ENCODE measurements at regions not wholly inside any gene's neighbourhood (a gene's known extent, or its start where the extent isn't known, plus 50 kb on each side); places are given as distances from the start of the nearest gene placed in this dataset.

DNA sequence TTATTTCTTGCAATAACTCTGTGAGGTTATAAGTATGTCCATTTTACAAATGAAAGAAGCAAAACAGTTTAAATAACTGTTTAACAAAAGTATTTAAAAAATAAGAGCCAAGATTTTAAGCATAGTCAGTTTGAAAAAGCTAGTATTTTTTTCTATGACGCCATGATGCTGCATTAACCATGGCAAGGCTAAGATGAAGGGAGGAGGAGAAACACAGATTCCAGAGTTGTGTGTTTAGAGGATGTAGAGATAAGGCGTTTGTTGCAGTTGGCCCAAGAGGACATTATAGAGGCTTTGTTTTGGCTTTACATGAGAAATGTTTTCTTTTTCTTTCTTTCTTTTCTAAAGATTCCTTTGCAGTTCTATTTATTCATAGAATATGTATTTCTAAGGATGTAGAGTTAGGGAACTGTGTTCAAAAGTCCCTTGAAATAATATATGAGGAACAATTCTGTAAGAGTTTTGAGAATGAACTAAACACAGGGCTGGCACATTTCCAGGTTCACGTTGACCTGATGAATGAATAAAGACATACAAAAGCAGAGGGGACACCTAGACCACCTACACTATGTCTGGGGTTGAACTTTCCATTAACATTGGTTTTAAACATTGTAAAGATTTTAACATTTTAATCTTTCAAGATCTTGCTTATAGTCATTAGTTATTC, 244.2 kb downstream of the KCNS3 start:
- TF ChIP-seq, protein P1, sequence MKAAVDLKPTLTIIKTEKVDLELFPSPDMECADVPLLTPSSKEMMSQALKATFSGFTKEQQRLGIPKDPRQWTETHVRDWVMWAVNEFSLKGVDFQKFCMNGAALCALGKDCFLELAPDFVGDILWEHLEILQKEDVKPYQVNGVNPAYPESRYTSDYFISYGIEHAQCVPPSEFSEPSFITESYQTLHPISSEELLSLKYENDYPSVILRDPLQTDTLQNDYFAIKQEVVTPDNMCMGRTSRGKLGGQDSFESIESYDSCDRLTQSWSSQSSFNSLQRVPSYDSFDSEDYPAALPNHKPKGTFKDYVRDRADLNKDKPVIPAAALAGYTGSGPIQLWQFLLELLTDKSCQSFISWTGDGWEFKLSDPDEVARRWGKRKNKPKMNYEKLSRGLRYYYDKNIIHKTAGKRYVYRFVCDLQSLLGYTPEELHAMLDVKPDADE (IDR thresholded peaks at IDR 0.05): no peak
- TF ChIP-seq JUNB (IDR thresholded peaks at IDR 0.05; ENCODE audit: unreplicated experiment) (no peak), NANOG (IDR thresholded peaks at IDR 0.05; ENCODE audit: borderline replicate concordance) (no peak), ZNF331 (CRISPR knock-in tag; IDR thresholded peaks at IDR 0.05; ENCODE audit: low read depth) (no peak), CREB1 (CRISPR knock-in tag; IDR thresholded peaks at IDR 0.05; ENCODE audit: low read depth) (no peak), EZH2 (IDR thresholded peaks at IDR 0.05; ENCODE audit: low read depth, unreplicated experiment) (no peak), STAT1 (IDR thresholded peaks at IDR 0.05; ENCODE audit: unreplicated experiment) (no peak), EZH2phosphoT487 (IDR thresholded peaks at IDR 0.05; ENCODE audit: unreplicated experiment) (no peak), POLR2AphosphoS5 (IDR thresholded peaks at IDR 0.05; ENCODE audit: low read depth) (no peak), ZNF114 (CRISPR knock-in tag; IDR thresholded peaks at IDR 0.05) (no peak)
- TF ChIP-seq, protein P2, sequence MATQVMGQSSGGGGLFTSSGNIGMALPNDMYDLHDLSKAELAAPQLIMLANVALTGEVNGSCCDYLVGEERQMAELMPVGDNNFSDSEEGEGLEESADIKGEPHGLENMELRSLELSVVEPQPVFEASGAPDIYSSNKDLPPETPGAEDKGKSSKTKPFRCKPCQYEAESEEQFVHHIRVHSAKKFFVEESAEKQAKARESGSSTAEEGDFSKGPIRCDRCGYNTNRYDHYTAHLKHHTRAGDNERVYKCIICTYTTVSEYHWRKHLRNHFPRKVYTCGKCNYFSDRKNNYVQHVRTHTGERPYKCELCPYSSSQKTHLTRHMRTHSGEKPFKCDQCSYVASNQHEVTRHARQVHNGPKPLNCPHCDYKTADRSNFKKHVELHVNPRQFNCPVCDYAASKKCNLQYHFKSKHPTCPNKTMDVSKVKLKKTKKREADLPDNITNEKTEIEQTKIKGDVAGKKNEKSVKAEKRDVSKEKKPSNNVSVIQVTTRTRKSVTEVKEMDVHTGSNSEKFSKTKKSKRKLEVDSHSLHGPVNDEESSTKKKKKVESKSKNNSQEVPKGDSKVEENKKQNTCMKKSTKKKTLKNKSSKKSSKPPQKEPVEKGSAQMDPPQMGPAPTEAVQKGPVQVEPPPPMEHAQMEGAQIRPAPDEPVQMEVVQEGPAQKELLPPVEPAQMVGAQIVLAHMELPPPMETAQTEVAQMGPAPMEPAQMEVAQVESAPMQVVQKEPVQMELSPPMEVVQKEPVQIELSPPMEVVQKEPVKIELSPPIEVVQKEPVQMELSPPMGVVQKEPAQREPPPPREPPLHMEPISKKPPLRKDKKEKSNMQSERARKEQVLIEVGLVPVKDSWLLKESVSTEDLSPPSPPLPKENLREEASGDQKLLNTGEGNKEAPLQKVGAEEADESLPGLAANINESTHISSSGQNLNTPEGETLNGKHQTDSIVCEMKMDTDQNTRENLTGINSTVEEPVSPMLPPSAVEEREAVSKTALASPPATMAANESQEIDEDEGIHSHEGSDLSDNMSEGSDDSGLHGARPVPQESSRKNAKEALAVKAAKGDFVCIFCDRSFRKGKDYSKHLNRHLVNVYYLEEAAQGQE (IDR thresholded peaks at IDR 0.05; ENCODE audit: unreplicated experiment): no peak
- TF ChIP-seq, protein P3, sequence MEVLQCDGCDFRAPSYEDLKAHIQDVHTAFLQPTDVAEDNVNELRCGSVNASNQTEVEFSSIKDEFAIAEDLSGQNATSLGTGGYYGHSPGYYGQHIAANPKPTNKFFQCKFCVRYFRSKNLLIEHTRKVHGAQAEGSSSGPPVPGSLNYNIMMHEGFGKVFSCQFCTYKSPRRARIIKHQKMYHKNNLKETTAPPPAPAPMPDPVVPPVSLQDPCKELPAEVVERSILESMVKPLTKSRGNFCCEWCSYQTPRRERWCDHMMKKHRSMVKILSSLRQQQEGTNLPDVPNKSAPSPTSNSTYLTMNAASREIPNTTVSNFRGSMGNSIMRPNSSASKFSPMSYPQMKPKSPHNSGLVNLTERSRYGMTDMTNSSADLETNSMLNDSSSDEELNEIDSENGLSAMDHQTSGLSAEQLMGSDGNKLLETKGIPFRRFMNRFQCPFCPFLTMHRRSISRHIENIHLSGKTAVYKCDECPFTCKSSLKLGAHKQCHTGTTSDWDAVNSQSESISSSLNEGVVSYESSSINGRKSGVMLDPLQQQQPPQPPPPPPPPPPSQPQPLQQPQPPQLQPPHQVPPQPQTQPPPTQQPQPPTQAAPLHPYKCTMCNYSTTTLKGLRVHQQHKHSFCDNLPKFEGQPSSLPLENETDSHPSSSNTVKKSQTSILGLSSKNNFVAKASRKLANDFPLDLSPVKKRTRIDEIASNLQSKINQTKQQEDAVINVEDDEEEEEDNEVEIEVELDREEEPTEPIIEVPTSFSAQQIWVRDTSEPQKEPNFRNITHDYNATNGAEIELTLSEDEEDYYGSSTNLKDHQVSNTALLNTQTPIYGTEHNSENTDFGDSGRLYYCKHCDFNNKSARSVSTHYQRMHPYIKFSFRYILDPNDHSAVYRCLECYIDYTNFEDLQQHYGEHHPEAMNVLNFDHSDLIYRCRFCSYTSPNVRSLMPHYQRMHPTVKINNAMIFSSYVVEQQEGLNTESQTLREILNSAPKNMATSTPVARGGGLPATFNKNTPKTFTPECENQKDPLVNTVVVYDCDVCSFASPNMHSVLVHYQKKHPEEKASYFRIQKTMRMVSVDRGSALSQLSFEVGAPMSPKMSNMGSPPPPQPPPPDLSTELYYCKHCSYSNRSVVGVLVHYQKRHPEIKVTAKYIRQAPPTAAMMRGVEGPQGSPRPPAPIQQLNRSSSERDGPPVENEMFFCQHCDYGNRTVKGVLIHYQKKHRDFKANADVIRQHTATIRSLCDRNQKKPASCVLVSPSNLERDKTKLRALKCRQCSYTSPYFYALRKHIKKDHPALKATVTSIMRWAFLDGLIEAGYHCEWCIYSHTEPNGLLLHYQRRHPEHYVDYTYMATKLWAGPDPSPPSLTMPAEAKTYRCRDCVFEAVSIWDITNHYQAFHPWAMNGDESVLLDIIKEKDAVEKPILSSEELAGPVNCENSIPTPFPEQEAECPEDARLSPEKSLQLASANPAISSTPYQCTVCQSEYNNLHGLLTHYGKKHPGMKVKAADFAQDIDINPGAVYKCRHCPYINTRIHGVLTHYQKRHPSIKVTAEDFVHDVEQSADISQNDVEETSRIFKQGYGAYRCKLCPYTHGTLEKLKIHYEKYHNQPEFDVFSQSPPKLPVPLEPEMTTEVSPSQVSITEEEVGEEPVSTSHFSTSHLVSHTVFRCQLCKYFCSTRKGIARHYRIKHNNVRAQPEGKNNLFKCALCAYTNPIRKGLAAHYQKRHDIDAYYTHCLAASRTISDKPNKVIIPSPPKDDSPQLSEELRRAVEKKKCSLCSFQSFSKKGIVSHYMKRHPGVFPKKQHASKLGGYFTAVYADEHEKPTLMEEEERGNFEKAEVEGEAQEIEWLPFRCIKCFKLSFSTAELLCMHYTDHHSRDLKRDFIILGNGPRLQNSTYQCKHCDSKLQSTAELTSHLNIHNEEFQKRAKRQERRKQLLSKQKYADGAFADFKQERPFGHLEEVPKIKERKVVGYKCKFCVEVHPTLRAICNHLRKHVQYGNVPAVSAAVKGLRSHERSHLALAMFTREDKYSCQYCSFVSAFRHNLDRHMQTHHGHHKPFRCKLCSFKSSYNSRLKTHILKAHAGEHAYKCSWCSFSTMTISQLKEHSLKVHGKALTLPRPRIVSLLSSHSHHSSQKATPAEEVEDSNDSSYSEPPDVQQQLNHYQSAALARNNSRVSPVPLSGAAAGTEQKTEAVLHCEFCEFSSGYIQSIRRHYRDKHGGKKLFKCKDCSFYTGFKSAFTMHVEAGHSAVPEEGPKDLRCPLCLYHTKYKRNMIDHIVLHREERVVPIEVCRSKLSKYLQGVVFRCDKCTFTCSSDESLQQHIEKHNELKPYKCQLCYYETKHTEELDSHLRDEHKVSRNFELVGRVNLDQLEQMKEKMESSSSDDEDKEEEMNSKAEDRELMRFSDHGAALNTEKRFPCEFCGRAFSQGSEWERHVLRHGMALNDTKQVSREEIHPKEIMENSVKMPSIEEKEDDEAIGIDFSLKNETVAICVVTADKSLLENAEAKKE (CRISPR knock-in tag; IDR thresholded peaks at IDR 0.05): no peak

More for the DNA sequence above, 244.2 kb downstream of the KCNS3 start:
- H3K79me2 ChIP-seq (replicated peaks; ENCODE audit: insufficient read depth): no peaks in the 10 kb centered on the region
- H4K20me1 ChIP-seq (replicated peaks; ENCODE audit: insufficient read depth): no peaks in the 10 kb centered on the region
- no peaks in the 10 kb centered on the region for H3K9me2 ChIP-seq (ENCODE audit: insufficient read depth)
- H3F3A ChIP-seq (replicated peaks; ENCODE audit: low read depth): no peaks in the 10 kb centered on the region
- Mint-ChIP-seq H3K4me1 (no peaks in the 10 kb centered on the region), H3K27me3 (ENCODE audit: insufficient read depth, low read depth, poor library complexity) (no peaks in the 10 kb centered on the region), H3K36me3 (ENCODE audit: low read depth) (no peaks in the 10 kb centered on the region), H3K27ac (no peak overlapping the region), H3K4me3 (no peak overlapping the region), H3K9me3 (no peaks in the 10 kb centered on the region)
- DNase-seq (ENCODE audit: low spot score) (no peak), ATAC-seq (no peak)
- no peaks in the 10 kb centered on the region for H3K36me3 ChIP-seq (ENCODE audit: insufficient read depth)
- H3K27ac ChIP-seq (ENCODE audit: low read depth): no peak overlapping the region
- H3K4me1 ChIP-seq (ENCODE audit: insufficient read depth): no peaks in the 10 kb centered on the region
- H3K4me2 ChIP-seq: no peak overlapping the region
- no peak overlapping the region for H3K4me3 ChIP-seq
- no peaks in the 10 kb centered on the region for H3K27me3 ChIP-seq (ENCODE audit: insufficient read depth)
- H2AFZ ChIP-seq: no peak overlapping the region
